ENCODE measurements at regions not wholly inside any gene's neighbourhood (a gene's known extent, or its start where the extent isn't known, plus 50 kb on each side); places are given as distances from the start of the nearest gene placed in this dataset.

DNA sequence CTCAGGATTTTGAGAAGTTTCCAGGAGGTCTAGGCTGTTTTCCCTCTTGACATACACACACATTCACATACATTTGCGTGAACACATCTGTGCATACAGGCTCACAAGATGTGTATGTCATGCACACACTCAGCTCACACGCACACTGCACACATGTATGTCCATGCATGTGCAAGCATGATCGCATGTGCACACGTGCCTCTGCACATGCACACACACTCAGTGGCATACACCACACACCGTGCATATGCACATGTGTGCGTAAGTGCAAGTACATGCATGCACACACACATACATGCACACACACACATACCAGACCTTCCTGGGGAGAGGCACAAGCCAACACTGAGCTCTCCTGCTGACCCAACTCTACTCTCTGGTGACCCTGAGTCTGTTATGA lies 171.4 kb downstream of the RBFOX3 start:
- DNase-seq (ENCODE audit: extremely low spot score) = no peak
- TF ChIP-seq FOXK2 (IDR thresholded peaks at IDR 0.05) (no peak), ARNT (IDR thresholded peaks at IDR 0.05) (no peak), BHLHE40 (IDR thresholded peaks at IDR 0.05; ENCODE audit: borderline replicate concordance) (no peak), ELF4 (IDR thresholded peaks at IDR 0.05) (no peak), LEF1 (IDR thresholded peaks at IDR 0.05; ENCODE audit: borderline replicate concordance) (no peak), SUZ12 (IDR thresholded peaks at IDR 0.05) (no peak), L3MBTL2 (conservative IDR thresholded peaks at IDR 0.05) (no peak), FOXM1 (IDR thresholded peaks at IDR 0.05; ENCODE audit: borderline replicate concordance) (no peak), SP1 (IDR thresholded peaks at IDR 0.05) (no peak), NFRKB (IDR thresholded peaks at IDR 0.05) (no peak), HDGF (IDR thresholded peaks at IDR 0.05; ENCODE audit: borderline replicate concordance) (no peak), TARDBP (IDR thresholded peaks at IDR 0.05) (no peak), CTBP1 (IDR thresholded peaks at IDR 0.05; ENCODE audit: borderline replicate concordance) (no peak), ZNF384 (IDR thresholded peaks at IDR 0.05) (no peak)
- TF ChIP-seq, protein P1, sequence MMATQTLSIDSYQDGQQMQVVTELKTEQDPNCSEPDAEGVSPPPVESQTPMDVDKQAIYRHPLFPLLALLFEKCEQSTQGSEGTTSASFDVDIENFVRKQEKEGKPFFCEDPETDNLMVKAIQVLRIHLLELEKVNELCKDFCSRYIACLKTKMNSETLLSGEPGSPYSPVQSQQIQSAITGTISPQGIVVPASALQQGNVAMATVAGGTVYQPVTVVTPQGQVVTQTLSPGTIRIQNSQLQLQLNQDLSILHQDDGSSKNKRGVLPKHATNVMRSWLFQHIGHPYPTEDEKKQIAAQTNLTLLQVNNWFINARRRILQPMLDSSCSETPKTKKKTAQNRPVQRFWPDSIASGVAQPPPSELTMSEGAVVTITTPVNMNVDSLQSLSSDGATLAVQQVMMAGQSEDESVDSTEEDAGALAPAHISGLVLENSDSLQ (IDR thresholded peaks at IDR 0.05) = no peak
- ChIA-PET POLR2A (no interaction called here), CTCF (no interaction called here)

DNA sequence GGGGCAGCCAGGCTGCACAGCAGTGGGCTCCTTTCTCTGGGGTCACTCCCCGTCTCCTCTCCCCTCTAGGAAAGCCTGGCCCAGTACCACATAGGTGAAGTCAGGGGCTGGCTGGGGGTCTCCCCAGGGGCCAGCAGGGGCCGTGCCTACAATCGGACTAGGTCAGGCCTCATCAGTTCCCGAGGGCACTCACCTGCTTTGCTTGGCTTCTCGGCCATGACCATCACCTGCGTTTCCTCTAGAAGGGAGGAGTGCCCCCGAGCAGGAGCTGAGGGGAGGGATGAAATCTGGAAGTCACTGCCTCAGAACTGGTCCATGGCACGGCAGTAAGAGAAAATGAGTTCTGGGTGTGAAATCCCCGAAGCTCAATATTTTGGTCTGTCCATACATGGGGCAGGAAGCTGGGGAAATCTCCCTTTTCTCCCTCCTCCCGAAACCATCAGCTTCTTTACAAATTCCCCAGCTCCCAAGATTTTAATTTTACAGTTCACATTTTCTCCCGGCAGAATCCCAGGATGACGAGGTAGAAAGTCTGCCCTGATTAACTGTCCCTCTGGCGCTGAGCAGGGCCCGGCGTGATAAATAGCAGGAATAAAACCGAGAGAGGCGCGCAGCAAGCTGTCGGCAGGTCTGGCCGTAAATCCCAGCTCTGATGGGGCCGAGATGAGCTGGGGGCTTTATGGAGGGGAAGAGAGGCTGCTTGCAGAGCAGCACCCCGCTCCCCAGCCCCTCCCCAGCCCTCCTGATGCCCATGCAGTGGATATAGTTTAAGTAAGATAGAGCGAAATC lies 172.1 kb downstream of the RBFOX3 start:
- DNase-seq (ENCODE audit: extremely low spot score) = no peak
- TF ChIP-seq HDGF (IDR thresholded peaks at IDR 0.05; ENCODE audit: borderline replicate concordance) (no peak), LEF1 (IDR thresholded peaks at IDR 0.05; ENCODE audit: borderline replicate concordance) (no peak), CTBP1 (IDR thresholded peaks at IDR 0.05; ENCODE audit: borderline replicate concordance) (no peak), ARNT (IDR thresholded peaks at IDR 0.05) (no peak), FOXM1 (IDR thresholded peaks at IDR 0.05; ENCODE audit: borderline replicate concordance) (no peak), ELF4 (IDR thresholded peaks at IDR 0.05) (no peak), SP1 (IDR thresholded peaks at IDR 0.05) (no peak), ZNF384 (IDR thresholded peaks at IDR 0.05) (no peak), FOXA1 (IDR thresholded peaks at IDR 0.05) (no peak), TARDBP (IDR thresholded peaks at IDR 0.05) (no peak), FOXK2 (IDR thresholded peaks at IDR 0.05) (no peak), L3MBTL2 (conservative IDR thresholded peaks at IDR 0.05) (no peak), NFRKB (IDR thresholded peaks at IDR 0.05) (no peak)
- ChIA-PET CTCF (no interaction called here), POLR2A (no interaction called here)

DNA sequence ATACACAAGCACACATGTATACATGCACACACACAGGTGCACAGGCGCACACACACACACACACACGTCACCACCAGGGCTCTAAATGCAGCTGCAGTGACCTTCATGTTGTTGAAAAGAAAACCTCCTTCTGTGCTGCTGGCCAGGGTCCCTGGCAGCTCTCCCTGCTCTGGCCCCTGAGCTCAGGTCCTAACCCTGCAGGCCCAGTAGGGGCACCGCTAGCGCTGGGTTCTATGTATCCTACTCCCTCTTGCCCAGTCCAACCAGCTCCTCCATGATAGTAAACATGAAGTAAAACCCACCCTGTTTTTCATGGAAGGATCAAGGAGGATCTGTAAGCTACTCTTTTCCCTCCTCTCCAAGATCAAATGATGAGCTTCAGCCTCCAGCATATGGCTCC lies 172.8 kb downstream of the RBFOX3 start:
- TF ChIP-seq FOXA1 (IDR thresholded peaks at IDR 0.05) = no peak
- no peak for TF ChIP-seq FOXK2 (IDR thresholded peaks at IDR 0.05)
- TF ChIP-seq, protein P1 (IDR thresholded peaks at IDR 0.05) = no peak
- TF ChIP-seq HDGF (IDR thresholded peaks at IDR 0.05; ENCODE audit: borderline replicate concordance) = no peak
- no peak for TF ChIP-seq CTBP1 (IDR thresholded peaks at IDR 0.05; ENCODE audit: borderline replicate concordance)
- no peak for TF ChIP-seq NFRKB (IDR thresholded peaks at IDR 0.05)
- no peak for TF ChIP-seq LEF1 (IDR thresholded peaks at IDR 0.05; ENCODE audit: borderline replicate concordance)
- TF ChIP-seq SUZ12 (IDR thresholded peaks at IDR 0.05) = no peak
- TF ChIP-seq L3MBTL2 (conservative IDR thresholded peaks at IDR 0.05) = no peak
- CTCF ChIA-PET = interaction anchor here (0.8 kb wide), 2 partner anchors 37 to 220 kb away, joined by 4 read pairs; no protein-coding TSS in a partner anchor

DNA sequence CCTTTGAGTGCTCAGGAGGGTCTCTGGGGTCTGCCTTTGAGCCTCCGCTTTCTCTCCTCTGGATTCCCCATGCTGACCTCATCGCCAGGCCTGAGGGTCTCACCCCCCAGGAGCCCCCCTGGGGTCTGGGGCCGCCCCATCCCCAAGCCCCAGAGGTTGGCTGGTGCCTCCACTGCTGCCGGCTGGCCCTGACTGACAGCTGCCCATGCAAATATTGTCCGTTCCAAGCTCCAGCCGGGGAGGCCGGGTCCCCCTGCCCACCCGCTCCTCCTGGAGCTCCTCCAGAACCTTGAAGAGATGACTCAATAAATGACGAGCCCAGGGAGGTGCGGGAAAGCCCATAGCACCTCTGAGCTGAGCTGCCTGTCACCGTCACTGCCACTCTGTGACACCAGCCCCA lies 173.8 kb downstream of the RBFOX3 start:
- DNase-seq (ENCODE audit: extremely low spot score) = no peak
- ChIA-PET POLR2A (no interaction called here), CTCF (no interaction called here)
- TF ChIP-seq SP1 (IDR thresholded peaks at IDR 0.05) = no peak
- no peak for TF ChIP-seq NFRKB (IDR thresholded peaks at IDR 0.05)
- TF ChIP-seq ELF4 (IDR thresholded peaks at IDR 0.05) = no peak
- no peak for TF ChIP-seq LEF1 (IDR thresholded peaks at IDR 0.05; ENCODE audit: borderline replicate concordance)
- TF ChIP-seq L3MBTL2 (conservative IDR thresholded peaks at IDR 0.05) = no peak
- no peak for TF ChIP-seq FOXM1 (IDR thresholded peaks at IDR 0.05; ENCODE audit: borderline replicate concordance)
- TF ChIP-seq FOXK2 (IDR thresholded peaks at IDR 0.05) = no peak
- no peak for TF ChIP-seq CTBP1 (IDR thresholded peaks at IDR 0.05; ENCODE audit: borderline replicate concordance)
- no peak for TF ChIP-seq ARNT (IDR thresholded peaks at IDR 0.05)
- no peak for TF ChIP-seq SUZ12 (IDR thresholded peaks at IDR 0.05)
- TF ChIP-seq FOXA1 (IDR thresholded peaks at IDR 0.05) = no peak
- TF ChIP-seq HDGF (IDR thresholded peaks at IDR 0.05; ENCODE audit: borderline replicate concordance) = no peak
- TF ChIP-seq, protein P1 (IDR thresholded peaks at IDR 0.05) = no peak
- no peak for TF ChIP-seq TARDBP (IDR thresholded peaks at IDR 0.05)
- TF ChIP-seq ZNF384 (IDR thresholded peaks at IDR 0.05) = no peak

More for the DNA sequence above, 172.8 kb downstream of the RBFOX3 start:
- POLR2A ChIA-PET = no interaction called here
- DNase-seq (ENCODE audit: extremely low spot score) = no peak

DNA sequence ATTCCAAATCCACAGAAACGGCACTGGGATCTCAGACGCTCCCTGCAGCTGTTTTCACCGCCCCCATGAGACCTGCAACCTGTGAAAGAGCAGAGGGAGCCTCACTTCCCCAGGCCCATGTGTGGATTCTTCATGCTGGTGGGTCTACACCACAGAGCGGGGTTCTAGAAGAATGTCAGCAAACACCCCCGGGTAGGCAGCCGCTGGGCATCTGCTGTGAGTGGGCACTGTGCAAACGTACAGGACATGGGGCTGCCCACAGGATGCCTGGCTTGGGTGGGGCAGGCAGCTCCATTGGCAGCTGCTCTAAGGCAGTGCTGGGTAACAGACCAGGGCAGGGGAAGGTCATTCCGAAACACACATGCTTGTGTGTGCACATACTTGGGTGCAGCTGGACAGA lies 174.9 kb downstream of the RBFOX3 start:
- CTCF ChIA-PET = no interaction called here
- TF ChIP-seq ZNF384 (IDR thresholded peaks at IDR 0.05) (no peak), LEF1 (IDR thresholded peaks at IDR 0.05; ENCODE audit: borderline replicate concordance) (no peak), FOXM1 (IDR thresholded peaks at IDR 0.05; ENCODE audit: borderline replicate concordance) (no peak), L3MBTL2 (conservative IDR thresholded peaks at IDR 0.05) (no peak), ARNT (IDR thresholded peaks at IDR 0.05) (no peak)
- POLR2A ChIA-PET = no interaction called here
- no peak for DNase-seq (ENCODE audit: extremely low spot score)

DNA sequence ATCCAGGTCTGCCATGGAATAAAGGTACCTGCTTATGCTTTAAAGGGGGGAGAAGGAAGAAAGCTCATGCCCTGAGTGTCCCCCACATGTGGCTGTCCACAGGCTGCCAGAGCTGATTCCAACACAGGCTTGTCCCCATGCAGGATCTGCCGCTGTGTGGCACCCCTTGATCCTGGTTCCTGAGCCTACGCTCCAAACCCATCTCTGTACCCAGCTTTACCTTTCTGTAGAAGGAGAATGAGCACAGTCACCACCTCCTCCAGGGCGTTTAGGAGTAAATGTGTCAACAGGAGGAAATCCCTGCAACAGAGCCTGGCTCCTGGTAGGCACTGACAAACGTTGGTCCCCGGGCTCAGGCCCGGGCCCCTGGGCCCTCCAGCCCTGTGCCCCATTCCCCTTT lies 175.6 kb downstream of the RBFOX3 start:
- ChIA-PET POLR2A (no interaction called here), CTCF (interaction anchor here (1.7 kb wide), 1 partner anchor 34 kb away, joined by 3 read pairs; no protein-coding TSS in a partner anchor)
- DNase-seq (ENCODE audit: extremely low spot score) = no peak
- TF ChIP-seq FOXM1 (IDR thresholded peaks at IDR 0.05; ENCODE audit: borderline replicate concordance) (no peak), L3MBTL2 (conservative IDR thresholded peaks at IDR 0.05) (no peak), LEF1 (IDR thresholded peaks at IDR 0.05; ENCODE audit: borderline replicate concordance) (no peak), SP1 (IDR thresholded peaks at IDR 0.05) (no peak), BHLHE40 (IDR thresholded peaks at IDR 0.05; ENCODE audit: borderline replicate concordance) (no peak), TARDBP (IDR thresholded peaks at IDR 0.05) (no peak), HDGF (IDR thresholded peaks at IDR 0.05; ENCODE audit: borderline replicate concordance) (no peak)
